ENCODE measurements at regions not wholly inside any gene's neighbourhood (a gene's known extent, or its start where the extent isn't known, plus 50 kb on each side); places are given as distances from the start of the nearest gene placed in this dataset.

GRCh38 chr2:105569606-105570005 lies 170.8 kb upstream of the FHL2 start:
- TF ChIP-seq HOXC10 (CRISPR knock-in tag; IDR thresholded peaks at IDR 0.05) = no peak
- TF ChIP-seq REST (tag by site-specific recombination; IDR thresholded peaks at IDR 0.05) = no peak
- TF ChIP-seq ZNF266 (tag by site-specific recombination; IDR thresholded peaks at IDR 0.05; ENCODE audit: low read depth) = no peak
- TF ChIP-seq ZNF362 (tag by site-specific recombination; IDR thresholded peaks at IDR 0.05) = no peak
- no peak for TF ChIP-seq CTCF (tag by site-specific recombination; IDR thresholded peaks at IDR 0.05)
- TF ChIP-seq ZNF843 (tag by site-specific recombination; IDR thresholded peaks at IDR 0.05) = no peak
- TF ChIP-seq MZF1 (tag by site-specific recombination; IDR thresholded peaks at IDR 0.05; ENCODE audit: borderline replicate concordance) = no peak
- no peak for TF ChIP-seq ZNF140 (tag by site-specific recombination; IDR thresholded peaks at IDR 0.05)
- no peak for TF ChIP-seq YY2 (tag by site-specific recombination; IDR thresholded peaks at IDR 0.05)
- no peak for TF ChIP-seq ZNF324 (tag by site-specific recombination; IDR thresholded peaks at IDR 0.05)
- TF ChIP-seq PBX3 (CRISPR knock-in tag; IDR thresholded peaks at IDR 0.05) = no peak
- no peak for TF ChIP-seq ELK4 (IDR thresholded peaks at IDR 0.05; ENCODE audit: borderline replicate concordance, low read depth, low read length)
- TF ChIP-seq KLF1 (tag by site-specific recombination; IDR thresholded peaks at IDR 0.05) = no peak
- TF ChIP-seq ZNF423 (tag by site-specific recombination; IDR thresholded peaks at IDR 0.05) = no peak
